Stomach (tissue), 8 donors: ENCODE measurements at regions not wholly inside any gene's neighbourhood (a gene's known extent, or its start where the extent isn't known, plus 50 kb on each side); places are given as distances from the start of the nearest gene placed in this dataset.

Experiments used
- DNase-seq, 2 donors: peaks; one replicate each; pipeline versions ENCODE4 v3.0.0 to v3.0.0-alpha.2; 2013 to 2019
- H3K27ac ChIP-seq, 5 donors: fragments of 200-600 bp in 4 of 5; sonication (generic) in 4 of 5; one replicate each; pipeline ENCODE4 v1.5.1; 2013 to 2019; ENCODE audit warnings: mild to moderate bottlenecking in 1 of 5, moderate library complexity in 1 of 5
- H3K27me3 ChIP-seq, 3 donors: fragments of 200-600 bp; sonication (generic); one replicate each; pipeline ENCODE4 v1.5.1; 2017 to 2019; ENCODE audit warnings: mixed run types in 1 of 3
- H3K36me3 ChIP-seq, 4 donors: fragments of 200-600 bp; sonication (generic); 1 replicate in 3 of 4; 2 replicates in 1 of 4; pipeline ENCODE4 v1.5.1; 2016 to 2019
- H3K4me1 ChIP-seq, 4 donors: fragments of 200-600 bp; sonication (generic); one replicate each; pipeline ENCODE4 v1.5.1; 2016 to 2019
- H3K4me3 ChIP-seq, 4 donors: fragments of 200-600 bp; sonication (generic) in 3 of 4; one replicate each; pipeline ENCODE4 v1.5.1; 2016 to 2019; ENCODE audit warnings: mild to moderate bottlenecking in 1 of 4
- H3K9me3 ChIP-seq, 4 donors: fragments of 200-600 bp; sonication (generic); one replicate each; pipeline ENCODE4 v1.5.1; 2016 to 2019
- EP300 ChIP-seq: sonication (generic); formaldehyde crosslinking; IDR thresholded peaks from one replicate; pipeline ENCODE4 v1.6.1; 2017; ENCODE audit warnings: antibody characterized with exemption
- POLR2A ChIP-seq, 4 donors: fragments of 450-650 bp; IDR thresholded peaks; one replicate each; pipeline ENCODE4 v1.6.1; 2016; ENCODE audit warnings: antibody characterized with exemption in 4 of 4, control low read depth in 2 of 4, mild to moderate bottlenecking in 1 of 4, moderate library complexity in 1 of 4
- POLR2AphosphoS5 ChIP-seq, 3 donors: sonication (generic); formaldehyde crosslinking; IDR thresholded peaks; one replicate each; pipeline ENCODE4 v1.6.1; 2016; ENCODE audit warnings: antibody characterized with exemption in 3 of 3
- WGBS, 5 donors: extraction: QIAGEN DNeasy Blood & Tissue Kit in 3 of 5; methylation state at CpG; one replicate each; pipeline versions ENCODE4 v1.1.5 to v1.1.7; 2013 to 2018; 5-methylcytosine and 5-hydroxymethylcytosine counted together
- intact Hi-C: fragments of 100-400 bp; cut with DNase I; formaldehyde crosslinking; loops from one replicate; pipeline ENCODE4 v1.15.1; 2023; ENCODE audit warnings: low total_unique reads
- TF ChIP-seq, protein P1 (sequence below), 7 experiments: fragments of 450-650 bp in 4 of 7; fragments of 200-600 bp in 3 of 7; sonication (generic) in 3 of 7; IDR thresholded peaks; one replicate each; pipeline ENCODE4 v1.5.1; 2016 to 2019; ENCODE audit warnings: antibody characterized with exemption in 7 of 7, control low read depth in 2 of 7, mild to moderate bottlenecking in 1 of 7
- donor health status: healthy with polysubstance abuse.
- donor health status: Bipolar disorder and iron deficiency.
- donor health status: healthy.

DNA sequence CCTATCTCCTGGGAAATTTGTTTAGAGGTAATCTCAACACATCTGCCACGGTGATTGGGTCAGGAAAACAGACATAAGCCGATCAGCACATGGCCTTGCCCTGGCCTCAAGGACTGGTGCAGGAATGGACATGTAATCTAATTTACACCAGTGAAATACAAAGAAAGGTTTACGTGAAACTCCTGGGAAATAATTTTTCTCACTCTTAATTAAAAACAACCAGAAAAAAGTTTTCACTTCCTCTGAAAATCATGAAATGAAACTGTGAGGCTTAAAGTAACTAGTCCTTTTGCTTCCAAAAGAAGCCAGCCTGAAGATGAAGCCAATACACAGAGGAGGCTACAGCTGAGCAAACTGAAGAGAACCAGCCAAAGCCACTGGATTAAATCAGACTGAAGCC is 154.1 kb upstream of the FAM241A start:
- Histone ChIP-seq H3K36me3 (no peaks in the 10 kb centered on the region), H3K4me3 (no peak overlapping the region), H3K4me1 (no peaks in the 10 kb centered on the region), H3K27me3 (no peaks in the 10 kb centered on the region), H3K27ac (no peak overlapping the region), H3K9me3 (no peaks in the 10 kb centered on the region)
- intact Hi-C loops: no loop called here
- no peak for TF ChIP-seq POLR2AphosphoS5 (IDR thresholded peaks at IDR 0.05)
- no peak for TF ChIP-seq POLR2A (IDR thresholded peaks at IDR 0.05)
- TF ChIP-seq EP300: no peak
- TF ChIP-seq, protein P1, sequence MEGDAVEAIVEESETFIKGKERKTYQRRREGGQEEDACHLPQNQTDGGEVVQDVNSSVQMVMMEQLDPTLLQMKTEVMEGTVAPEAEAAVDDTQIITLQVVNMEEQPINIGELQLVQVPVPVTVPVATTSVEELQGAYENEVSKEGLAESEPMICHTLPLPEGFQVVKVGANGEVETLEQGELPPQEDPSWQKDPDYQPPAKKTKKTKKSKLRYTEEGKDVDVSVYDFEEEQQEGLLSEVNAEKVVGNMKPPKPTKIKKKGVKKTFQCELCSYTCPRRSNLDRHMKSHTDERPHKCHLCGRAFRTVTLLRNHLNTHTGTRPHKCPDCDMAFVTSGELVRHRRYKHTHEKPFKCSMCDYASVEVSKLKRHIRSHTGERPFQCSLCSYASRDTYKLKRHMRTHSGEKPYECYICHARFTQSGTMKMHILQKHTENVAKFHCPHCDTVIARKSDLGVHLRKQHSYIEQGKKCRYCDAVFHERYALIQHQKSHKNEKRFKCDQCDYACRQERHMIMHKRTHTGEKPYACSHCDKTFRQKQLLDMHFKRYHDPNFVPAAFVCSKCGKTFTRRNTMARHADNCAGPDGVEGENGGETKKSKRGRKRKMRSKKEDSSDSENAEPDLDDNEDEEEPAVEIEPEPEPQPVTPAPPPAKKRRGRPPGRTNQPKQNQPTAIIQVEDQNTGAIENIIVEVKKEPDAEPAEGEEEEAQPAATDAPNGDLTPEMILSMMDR (IDR thresholded peaks at IDR 0.05): no peak
- WGBS, 5 donors: 50 to 61% (median 52%) methylated on average over 3 of the region's 3 CpGs
- no peak for DNase-seq

GRCh38 chr4:111991797-111992196 is 153.5 kb upstream of the FAM241A start:
- H3K36me3 ChIP-seq: no peaks in the 10 kb centered on the region
- no peak overlapping the region for H3K4me3 ChIP-seq
- intact Hi-C loops: no loop called here
- WGBS, 5 donors: 43 to 63% (median 53%) methylated on average over 3 of the region's 3 CpGs
- H3K27ac ChIP-seq: no peak overlapping the region
- H3K9me3 ChIP-seq: no peaks in the 10 kb centered on the region
- DNase-seq: no peak
- TF ChIP-seq EP300: no peak
- TF ChIP-seq, protein P1 (IDR thresholded peaks at IDR 0.05): no peak
- no peak for TF ChIP-seq POLR2AphosphoS5 (IDR thresholded peaks at IDR 0.05)
- TF ChIP-seq POLR2A (IDR thresholded peaks at IDR 0.05): no peak
- no peaks in the 10 kb centered on the region for H3K27me3 ChIP-seq
- H3K4me1 ChIP-seq: no peaks in the 10 kb centered on the region

DNA sequence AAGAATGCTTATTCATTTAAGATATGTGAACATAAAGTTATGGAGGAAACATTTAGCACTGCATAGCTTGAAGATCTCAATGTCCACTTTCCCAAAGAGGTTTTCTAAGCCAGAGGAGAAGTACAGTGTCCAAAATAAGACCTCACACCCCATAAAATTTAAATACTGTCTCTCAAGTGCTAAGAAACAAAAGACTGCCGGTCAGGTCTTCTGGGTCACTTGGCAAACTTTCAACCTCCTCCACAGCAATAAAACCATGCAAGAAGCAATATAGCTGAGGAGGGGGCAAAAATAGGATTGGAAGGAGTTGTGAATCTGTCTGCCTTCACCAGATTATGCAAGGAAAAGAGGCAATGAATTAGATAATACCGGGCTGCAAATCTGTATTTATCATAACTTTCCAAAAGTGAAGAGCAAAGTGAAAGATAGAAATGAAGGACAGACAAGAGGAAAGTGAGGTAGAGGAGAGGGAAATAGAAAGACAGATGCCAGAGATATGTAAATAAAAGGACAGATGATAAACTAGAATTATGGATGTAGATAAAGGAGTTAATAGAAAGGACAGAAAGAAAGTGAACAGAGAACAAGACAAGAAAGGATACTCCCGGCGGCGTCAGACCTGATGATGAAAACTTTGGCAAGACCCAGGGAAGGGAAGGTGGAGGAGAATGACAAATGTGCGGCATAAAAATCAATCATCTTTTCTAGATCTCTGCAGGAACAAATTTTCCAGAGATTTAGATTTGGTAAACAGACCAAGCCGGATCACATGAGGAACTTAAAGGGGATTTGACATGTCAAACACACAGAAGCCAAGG is 152.7 kb upstream of the FAM241A start:
- Histone ChIP-seq H3K36me3 (no peaks in the 10 kb centered on the region), H3K4me3 (no peak overlapping the region), H3K27ac (no peak overlapping the region), H3K9me3 (no peaks in the 10 kb centered on the region), H3K4me1 (no peaks in the 10 kb centered on the region), H3K27me3 (peaks cover 0 to 3% (median 0%) of the 10 kb centered on the region in 3 donors)
- intact Hi-C loops: no loop called here
- 56 to 72% (median 66%) methylated on average over 7 of the region's 7 CpGs for WGBS, 5 donors
- TF ChIP-seq, protein P1 (IDR thresholded peaks at IDR 0.05): no peak
- no peak for TF ChIP-seq POLR2A (IDR thresholded peaks at IDR 0.05)
- no peak for TF ChIP-seq POLR2AphosphoS5 (IDR thresholded peaks at IDR 0.05)
- no peak for TF ChIP-seq EP300
- no peak for DNase-seq

- TF ChIP-seq POLR2A (IDR thresholded peaks at IDR 0.05) (no peak), EP300 (no peak), POLR2AphosphoS5 (IDR thresholded peaks at IDR 0.05) (no peak)
- TF ChIP-seq, protein P1 (IDR thresholded peaks at IDR 0.05): no peak
- H3K27ac ChIP-seq: no peak overlapping the region
- H3K4me1 ChIP-seq: no peaks in the 10 kb centered on the region
- H3K27me3 ChIP-seq: peaks cover 0 to 3% (median 0%) of the 10 kb centered on the region in 3 donors
- 78 to 92% (median 82%) methylated on average over 1 of the region's 1 CpG for WGBS, 5 donors
- H3K4me3 ChIP-seq: no peak overlapping the region
- intact Hi-C loops: no loop called here
- H3K36me3 ChIP-seq: no peaks in the 10 kb centered on the region
- no peak for DNase-seq
- H3K9me3 ChIP-seq: no peaks in the 10 kb centered on the region
Observed at GRCh38 chr4:111994392-111994791, 150.9 kb upstream of the FAM241A start.
